ENCODE measurements at regions not wholly inside any gene's neighbourhood (a gene's known extent, or its start where the extent isn't known, plus 50 kb on each side); places are given as distances from the start of the nearest gene placed in this dataset.
"Not testable (repeated sequence)": the region's sequence is repeated elsewhere in the genome, so short reads cannot be mapped to it uniquely, and the experiment has no call there.

- no peak for DNase-seq (ENCODE audit: low read depth, low spot score)
These were observed 619.9 kb downstream of the TYW1 start for GRCh38 chr7:67616517-67616916.

GRCh38 chr7:67618556-67619162 lies 622.0 kb downstream of the TYW1 start:
- no peak for DNase-seq (ENCODE audit: low read depth, low spot score)

DNA sequence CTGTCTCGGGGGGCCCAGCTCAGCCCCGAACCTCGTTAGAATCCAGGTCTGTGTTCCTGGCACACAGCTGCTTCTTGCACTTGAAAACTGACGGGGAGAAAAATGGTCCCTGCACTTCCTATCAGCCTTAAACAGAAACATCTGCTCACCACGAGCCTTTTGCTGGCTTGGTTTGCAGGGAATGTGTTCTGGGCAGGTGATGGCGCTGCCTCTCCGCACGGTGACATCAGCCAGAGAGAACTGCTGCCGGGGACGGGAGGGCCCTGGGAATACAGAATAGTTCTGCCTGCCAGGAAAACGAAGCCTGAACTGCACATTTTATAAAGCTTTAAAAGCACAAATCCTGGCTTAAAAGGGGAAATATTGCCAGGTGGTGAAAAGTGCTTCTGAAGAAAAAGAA lies 622.5 kb downstream of the TYW1 start:
- DNase-seq (ENCODE audit: low read depth, low spot score) = no peak

- DNase-seq (ENCODE audit: low read depth, low spot score) = no peak
These were observed 623.7 kb downstream of the TYW1 start for GRCh38 chr7:67620216-67620933.

DNA sequence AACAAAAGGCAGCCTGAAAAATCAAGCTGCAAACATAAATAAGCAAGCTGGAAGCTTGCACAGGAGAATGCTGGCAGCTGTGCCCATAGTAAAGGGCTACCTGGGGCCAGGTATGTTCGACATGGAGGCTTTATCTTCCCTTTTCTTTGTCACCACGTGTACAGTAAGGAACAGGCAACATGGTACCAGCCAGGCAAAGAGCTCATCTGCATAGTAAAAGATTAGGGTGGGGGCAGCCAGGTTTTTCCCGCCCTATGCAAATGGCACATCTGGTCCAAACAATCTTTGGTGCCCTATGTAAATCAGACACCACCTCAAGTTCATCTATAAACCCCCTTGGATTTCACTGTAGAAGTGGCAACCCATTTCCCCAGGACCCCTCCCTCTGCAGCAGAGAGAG lies 625.1 kb downstream of the TYW1 start:
- DNase-seq (ENCODE audit: low read depth, low spot score) = no peak

GRCh38 chr7:67625257-67625737 lies 628.7 kb downstream of the TYW1 start:
- DNase-seq (ENCODE audit: low read depth, low spot score) = no peak

- no peak for DNase-seq (ENCODE audit: low read depth, low spot score)
These were observed 634.8 kb downstream of the TYW1 start for GRCh38 chr7:67631476-67631875.

DNA sequence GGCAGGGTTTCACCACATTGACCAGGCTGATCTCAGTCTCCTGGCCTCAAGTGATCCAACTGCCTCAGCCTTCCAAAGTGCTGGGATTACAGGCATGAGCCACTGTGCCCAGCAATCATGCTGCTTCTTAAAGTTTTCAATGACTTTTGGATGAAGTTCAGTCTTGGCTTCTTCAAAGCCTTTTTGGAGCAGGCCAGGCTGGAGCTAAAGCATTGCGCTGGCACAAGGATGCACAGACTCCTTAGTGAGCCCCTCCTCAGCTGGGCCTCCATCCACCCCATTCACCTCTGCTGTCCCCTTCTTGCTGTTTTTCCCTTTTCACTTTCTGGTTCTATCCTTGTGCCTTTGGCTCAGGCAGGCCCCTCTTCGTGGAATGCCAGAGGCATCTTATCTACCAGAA lies 638.6 kb downstream of the TYW1 start:
- no peak for DNase-seq (ENCODE audit: low read depth, low spot score)

GRCh38 chr7:67636348-67637022 lies 639.9 kb downstream of the TYW1 start:
- DNase-seq (ENCODE audit: low read depth, low spot score) = no peak

DNA sequence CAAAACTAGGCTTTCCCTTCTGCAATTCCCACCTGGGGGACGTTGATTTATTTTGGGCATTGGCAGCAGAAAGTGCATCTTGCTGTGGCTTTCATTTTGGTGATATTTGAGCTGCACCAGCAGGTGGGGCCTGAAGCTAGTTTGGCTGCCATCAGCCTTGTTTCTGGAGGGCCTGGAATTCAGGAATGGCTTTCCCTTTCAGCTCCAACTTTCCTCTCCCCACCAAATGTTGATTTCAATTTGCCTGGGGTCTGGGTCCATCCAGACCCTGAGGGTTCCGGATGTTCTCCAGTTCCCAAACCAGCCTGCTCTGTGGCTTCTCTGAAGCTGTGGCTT lies 640.4 kb downstream of the TYW1 start:
- no peak for DNase-seq (ENCODE audit: low read depth, low spot score)

DNA sequence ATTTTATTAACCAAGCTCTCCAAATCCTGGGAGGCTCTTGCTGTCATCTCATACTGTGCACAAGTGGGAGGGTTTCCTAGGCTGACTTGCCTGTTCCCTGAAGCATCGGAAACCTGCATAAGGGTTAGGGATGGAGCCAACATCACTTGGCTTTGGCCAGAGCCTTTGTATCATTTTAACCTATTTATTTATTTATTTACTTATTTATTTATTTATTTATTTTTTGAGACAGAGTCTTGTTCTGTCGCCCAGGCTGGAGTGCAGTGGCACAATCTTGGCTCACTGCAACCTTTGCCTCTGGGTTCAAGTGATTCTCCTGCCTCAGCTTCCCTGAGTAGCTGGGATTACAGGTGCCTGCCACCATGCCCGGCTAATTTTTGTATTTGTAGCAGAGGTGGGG lies 645.9 kb downstream of the TYW1 start:
- not testable (repeated sequence) for DNase-seq (ENCODE audit: low read depth, low spot score)

DNA sequence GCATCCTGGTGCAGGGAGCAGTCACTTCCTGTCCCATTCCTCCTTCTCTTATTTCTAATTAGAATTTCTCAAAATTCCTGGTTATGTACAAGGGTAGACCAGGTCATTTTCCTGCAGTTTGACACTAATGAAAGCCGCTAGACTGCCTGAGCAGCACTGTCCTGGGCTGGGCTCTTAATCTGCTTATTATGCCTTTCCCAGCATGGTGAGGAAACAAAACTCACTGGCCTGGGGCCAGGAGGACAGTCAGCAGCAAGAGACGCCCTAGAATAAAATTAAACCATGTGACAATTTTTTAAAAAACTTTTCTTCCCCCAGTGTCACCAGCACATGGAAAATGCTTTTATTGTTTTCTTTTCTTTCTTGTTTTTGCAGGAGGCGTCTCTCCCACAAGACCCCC lies 647.5 kb downstream of the TYW1 start:
- no peak for DNase-seq (ENCODE audit: low read depth, low spot score)

DNA sequence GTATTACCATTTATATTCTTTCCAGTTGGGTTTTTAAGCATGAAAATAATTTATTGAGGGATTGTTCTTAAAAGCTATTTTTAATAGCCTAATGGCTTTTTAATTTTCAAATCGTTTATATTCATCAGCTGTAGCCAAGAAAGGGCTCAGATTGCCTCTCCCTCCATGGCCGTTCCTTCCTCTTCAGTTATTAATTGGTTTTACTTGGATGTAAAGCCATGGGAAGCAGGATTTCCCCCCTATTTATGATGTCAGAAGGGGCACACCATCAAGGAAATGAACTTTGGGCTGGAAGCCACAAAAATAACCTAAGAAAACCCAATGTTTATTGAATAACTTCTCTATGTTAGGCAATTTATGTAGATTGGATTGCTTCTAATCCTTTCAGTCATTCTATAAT lies 656.3 kb downstream of the TYW1 start:
- no peak for DNase-seq (ENCODE audit: low read depth, low spot score)

- DNase-seq (ENCODE audit: low read depth, low spot score) = no peak
These were observed 657.3 kb downstream of the TYW1 start for GRCh38 chr7:67653856-67654454.

DNA sequence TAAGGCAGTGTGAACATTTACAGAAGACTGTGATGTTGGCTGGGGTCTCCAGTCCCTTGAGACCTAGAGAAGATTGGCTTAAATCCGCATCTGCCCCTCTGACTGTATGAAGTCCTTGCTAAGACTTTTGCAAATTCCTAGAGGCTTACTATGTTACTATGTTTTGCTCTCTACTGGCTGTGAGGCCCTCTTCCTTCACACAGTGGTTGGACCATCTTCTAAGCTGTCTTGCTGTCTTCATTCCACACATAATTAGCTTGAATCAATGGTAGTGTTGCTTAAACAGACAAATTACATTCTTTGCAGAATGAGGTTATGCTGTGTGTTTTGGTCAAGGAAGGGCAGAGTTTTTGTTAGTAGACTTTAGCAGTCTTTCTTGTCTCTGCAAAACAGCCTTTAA lies 658.0 kb downstream of the TYW1 start:
- DNase-seq (ENCODE audit: low read depth, low spot score) = no peak

- DNase-seq (ENCODE audit: low read depth, low spot score) = no peak
These were observed 658.5 kb downstream of the TYW1 start for GRCh38 chr7:67655168-67655567.

DNA sequence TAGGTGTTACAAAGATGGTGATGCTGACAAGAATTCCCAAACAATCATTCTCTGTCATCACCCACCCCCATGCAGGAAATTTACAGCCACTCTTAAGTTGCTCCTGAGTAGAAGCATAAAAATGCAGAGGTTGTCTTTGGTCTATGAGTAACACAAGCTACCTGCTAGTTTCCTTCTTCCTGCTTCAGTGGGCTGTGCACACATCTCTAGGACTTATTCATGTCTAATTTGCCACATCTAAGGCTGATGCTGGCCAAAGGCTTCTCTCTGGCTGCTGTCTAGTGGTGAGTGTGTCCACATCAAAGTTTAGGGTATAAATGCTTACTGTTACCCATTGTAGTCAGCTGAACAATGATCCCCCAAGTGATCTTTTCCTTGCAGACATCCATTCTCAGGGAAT lies 662.5 kb downstream of the TYW1 start:
- no peak for DNase-seq (ENCODE audit: low read depth, low spot score)

DNA sequence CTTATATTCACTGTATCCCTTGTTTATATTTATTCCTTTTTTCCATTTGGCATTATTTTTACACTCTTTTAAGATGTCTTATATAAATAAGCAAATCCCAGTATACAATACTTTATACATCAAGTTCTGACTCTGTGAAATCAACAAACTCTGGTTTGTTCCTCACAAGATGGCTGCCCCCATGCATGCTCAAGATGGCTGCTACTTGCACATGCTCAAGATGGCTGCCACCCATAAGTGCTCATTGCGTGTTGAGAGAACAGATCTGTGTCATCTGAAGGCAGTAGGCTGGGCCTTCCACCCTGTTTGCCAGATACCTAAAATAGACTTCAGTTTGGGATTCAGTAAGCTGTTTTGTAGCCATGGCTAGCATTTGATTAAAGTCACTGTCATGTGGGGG lies 666.2 kb downstream of the TYW1 start:
- no peak for DNase-seq (ENCODE audit: low read depth, low spot score)

- no peak for DNase-seq (ENCODE audit: low read depth, low spot score)
These were observed 667.0 kb downstream of the TYW1 start for GRCh38 chr7:67663644-67664043.

DNA sequence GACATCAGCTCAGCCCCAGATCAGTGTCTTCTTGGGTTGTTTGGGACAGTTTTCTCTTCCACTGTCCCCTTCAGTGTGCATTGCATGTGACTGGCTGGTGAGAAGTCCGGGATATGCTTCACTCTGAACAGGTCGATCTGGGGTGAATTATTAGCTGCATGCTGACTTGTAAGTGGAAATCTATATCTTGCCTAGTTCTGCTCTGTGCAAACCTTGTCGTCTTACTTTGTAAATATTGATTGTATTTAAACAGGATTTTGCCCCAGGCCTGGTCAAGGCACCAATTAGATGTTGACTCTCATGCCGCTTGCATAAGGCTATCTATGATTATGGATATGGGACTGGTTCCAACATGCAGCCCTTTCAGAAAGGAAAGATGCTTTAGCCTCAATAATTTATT lies 669.7 kb downstream of the TYW1 start:
- not testable (repeated sequence) for DNase-seq (ENCODE audit: low read depth, low spot score)

GRCh38 chr7:67671006-67671548 lies 674.4 kb downstream of the TYW1 start:
- DNase-seq (ENCODE audit: low read depth, low spot score) = no peak

DNA sequence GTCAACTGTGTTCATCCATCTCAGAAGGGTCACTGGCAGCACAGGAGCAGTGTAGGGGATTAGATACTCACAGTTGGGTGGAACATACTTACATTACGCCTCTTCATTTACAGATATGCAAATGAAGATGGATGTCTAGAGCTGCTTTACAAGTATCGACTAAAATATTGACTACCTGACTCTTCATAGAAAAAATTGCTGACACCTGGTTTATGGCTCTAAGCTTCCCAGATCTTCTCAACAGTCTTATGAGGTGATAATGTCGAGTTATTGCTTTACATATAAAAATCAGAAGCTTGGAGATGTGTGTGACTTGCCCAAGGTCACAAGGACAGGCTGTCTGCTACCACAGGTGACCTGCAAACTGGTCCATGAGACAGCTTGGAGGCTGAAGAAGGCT lies 677.2 kb downstream of the TYW1 start:
- no peak for DNase-seq (ENCODE audit: low read depth, low spot score)
